SK-N-SH (cell line): ENCODE measurements at regions not wholly inside any gene's neighbourhood (a gene's known extent, or its start where the extent isn't known, plus 50 kb on each side); places are given as distances from the start of the nearest gene placed in this dataset.

Experiments
- CTCF ChIA-PET: fragments of 300-600, 350-600 bp; formaldehyde crosslinking; extraction: SDS; loops from one replicate; lab custom pipeline; 2021; lab: Yijun Ruan, JAX
- POLR2A ChIA-PET: fragments of 350-600 bp; sonication (Branson Sonifier 250); formaldehyde crosslinking; extraction: SDS; loops from one replicate; lab custom pipeline; 2020; ENCODE audit warnings: antibody characterized with exemption, inconsistent platforms; lab: Yijun Ruan, JAX
- DNase-seq: peaks from one replicate; pipeline ENCODE4 v3.0.0; 2012
- H2AFZ ChIP-seq: fragments of 200-600 bp; sonication (generic); 2 replicates; pipeline ENCODE4 v1.8.1; 2016; ENCODE audit warnings: antibody characterized with exemption, mild to moderate bottlenecking, low read depth
- H3F3A ChIP-seq: fragments of 200-600 bp; sonication (generic); replicated peaks from 2 replicates; pipeline ENCODE3; 2016; ENCODE audit warnings: antibody characterized with exemption, mild to moderate bottlenecking; ENCODE audit not compliant: insufficient read depth
- H3K27ac ChIP-seq, 2 experiments: fragments of 200-500 bp in 1 of 2; fragments of 200-600 bp in 1 of 2; sonication (Bioruptor generic) in 1 of 2; sonication (generic), shearing (Covaris generic) in 1 of 2; 2 replicates each; pipeline versions ENCODE4 v1.5.1 to v1.6.1; 2014 to 2016; ENCODE audit warnings: low read depth in 2 of 2, inconsistent platforms in 1 of 2, low read length in 1 of 2, mild to moderate bottlenecking in 1 of 2, mixed read lengths in 1 of 2
- H3K27me3 ChIP-seq: fragments of 200-600 bp; sonication (generic), shearing (Covaris generic); 2 replicates; pipeline ENCODE4 v1.6.1; 2016; ENCODE audit warnings: mixed run types; ENCODE audit not compliant: insufficient read depth
- H3K36me3 ChIP-seq, 2 experiments: fragments of 200-500 bp in 1 of 2; fragments of 200-600 bp in 1 of 2; sonication (Bioruptor generic) in 1 of 2; sonication (generic) in 1 of 2; replicated peaks in 1 of 2; 2 replicates each; pipeline versions ENCODE3 to v1.5.1; 2014 to 2016; ENCODE audit warnings: low read length in 1 of 2, mild to moderate bottlenecking in 1 of 2; ENCODE audit not compliant: insufficient read depth in 2 of 2, control insufficient read depth in 1 of 2
- H3K4me1 ChIP-seq, 2 experiments: fragments of 200-500 bp in 1 of 2; fragments of 200-600 bp in 1 of 2; sonication (Bioruptor generic) in 1 of 2; sonication (generic), shearing (Covaris generic) in 1 of 2; 2 replicates each; pipeline versions ENCODE4 v1.5.1 to v1.6.1; 2014 to 2016; ENCODE audit warnings: low read depth in 1 of 2, low read length in 1 of 2, mixed run types in 1 of 2; ENCODE audit not compliant: insufficient read depth in 2 of 2, control insufficient read depth in 1 of 2
- H3K4me2 ChIP-seq: fragments of 200-600 bp; sonication (generic), shearing (Covaris generic); 2 replicates; pipeline ENCODE4 v1.6.1; 2017; ENCODE audit warnings: mixed run types
- H3K4me3 ChIP-seq, 2 experiments: fragments of 200-500 bp in 1 of 2; fragments of 200-600 bp in 1 of 2; sonication (Bioruptor generic) in 1 of 2; sonication (generic), shearing (Covaris generic) in 1 of 2; 2 replicates each; pipeline versions ENCODE4 v1.5.1 to v1.8.1; 2014 to 2016; ENCODE audit warnings: low read depth in 2 of 2, inconsistent platforms in 1 of 2, low read length in 1 of 2, mild to moderate bottlenecking in 1 of 2, mixed read lengths in 1 of 2, moderate library complexity in 1 of 2
- H3K79me2 ChIP-seq: fragments of 200-600 bp; sonication (generic); 2 replicates; pipeline ENCODE4 v1.8.1; 2017; ENCODE audit warnings: mild to moderate bottlenecking; ENCODE audit not compliant: insufficient read depth
- H3K9ac ChIP-seq: fragments of 200-600 bp; sonication (generic); 2 replicates; pipeline ENCODE4 v1.6.1; 2017; ENCODE audit warnings: mixed run types
- H3K9me2 ChIP-seq: fragments of 200-600 bp; sonication (generic); 2 replicates; pipeline ENCODE4 v1.6.1; 2017; ENCODE audit warnings: mixed run types
- H3K9me3 ChIP-seq: fragments of 200-600 bp; sonication (generic); 2 replicates; pipeline ENCODE4 v1.6.1; 2017; ENCODE audit warnings: mixed run types, mild to moderate bottlenecking, moderate library complexity
- H4K20me1 ChIP-seq: fragments of 200-600 bp; sonication (generic); 2 replicates; pipeline ENCODE4 v1.6.1; 2017; ENCODE audit warnings: mild to moderate bottlenecking, mixed run types; ENCODE audit not compliant: insufficient read depth
- CTCF ChIP-seq: fragments of 200-600 bp; sonication (generic); IDR thresholded peaks from 2 replicates; pipeline ENCODE4 v1.6.1; 2017; ENCODE audit warnings: antibody characterized with exemption, mild to moderate bottlenecking, moderate library complexity
- EP300 ChIP-seq, 2 experiments: IDR thresholded peaks; 2 replicates each; pipeline versions ENCODE4 v1.4.0 to v1.6.1; 2012; ENCODE audit warnings: borderline replicate concordance in 1 of 2, low read depth in 1 of 2, low read length in 1 of 2
- EZH2phosphoT487 ChIP-seq: fragments of 200-600 bp; sonication (generic); IDR thresholded peaks from 2 replicates; pipeline ENCODE4 v1.6.1; 2017; ENCODE audit warnings: low read depth, mixed run types, mild to moderate bottlenecking, antibody characterized with exemption, moderate library complexity, borderline replicate concordance
- FOXM1 ChIP-seq: IDR thresholded peaks from 2 replicates; pipeline ENCODE4 v1.4.0; 2012; ENCODE audit warnings: low read depth, mild to moderate bottlenecking
- IRF3 ChIP-seq: fragments of 150-350 bp; IDR thresholded peaks from 2 replicates; pipeline ENCODE4 v1.6.1; 2016; ENCODE audit warnings: mild to moderate bottlenecking, low read depth, low read length
- JUND ChIP-seq: IDR thresholded peaks from 2 replicates; pipeline ENCODE4 v1.4.0; 2012
- MAX ChIP-seq: IDR thresholded peaks from 2 replicates; pipeline ENCODE4 v1.4.0; 2012; ENCODE audit warnings: low read depth
- PBX3 ChIP-seq: IDR thresholded peaks from 2 replicates; pipeline ENCODE4; 2012
- POLR2AphosphoS5 ChIP-seq: IDR thresholded peaks from 2 replicates; pipeline ENCODE4 v1.6.1; 2012; ENCODE audit warnings: low read depth, low read length
- RAD21 ChIP-seq: IDR thresholded peaks from 2 replicates; pipeline ENCODE4 v1.6.1; 2012; ENCODE audit warnings: mild to moderate bottlenecking, low read length
- SMC3 ChIP-seq: IDR thresholded peaks from 2 replicates; pipeline ENCODE4 v1.6.1; 2012; ENCODE audit warnings: low read depth, low read length, improper control_type of control experiment
- USF1 ChIP-seq: IDR thresholded peaks from 2 replicates; pipeline ENCODE4 v1.4.0; 2012; ENCODE audit warnings: low read depth, borderline replicate concordance
- USF2 ChIP-seq: fragments of 150-350 bp; IDR thresholded peaks from 2 replicates; pipeline ENCODE4 v1.6.1; 2017; ENCODE audit warnings: antibody characterized with exemption, low read length, low read depth, borderline replicate concordance
- WGBS: methylation state at CpG from one replicate; pipeline ENCODE4 v1.1.6; 2017; ENCODE audit warnings: low lambda C conversion rate; 5-methylcytosine and 5-hydroxymethylcytosine counted together

- H3K4me2 ChIP-seq, result no peak overlapping the region
- no peaks in the 10 kb centered on the region for H3K27me3 ChIP-seq
- no peaks in the 10 kb centered on the region for H3F3A ChIP-seq
- H3K4me1 ChIP-seq, result peaks cover 0 to 10% of the 10 kb centered on the region in 2 experiments; a peak in 1 of 4 replicates
- WGBS, result 78% methylated on average over 3 of the region's 3 CpGs
- H3K4me3 ChIP-seq, result no peak overlapping the region
- no peaks in the 10 kb centered on the region for H3K36me3 ChIP-seq
- peak; percentile 16 for DNase-seq
- H3K9ac ChIP-seq, result no peak overlapping the region
- H3K79me2 ChIP-seq, result no peaks in the 10 kb centered on the region
- CTCF ChIA-PET, result interaction anchor here (0.6 to 5.3 kb wide), 13 partner anchors 8 to 239 kb away, joined by 3 to 42 read pairs (median 3); partner anchors contain the start of gene ARRDC3
- POLR2A ChIA-PET, result no interaction called here
- no peak overlapping the region for H3K27ac ChIP-seq
- H3K9me2 ChIP-seq, result no peaks in the 10 kb centered on the region
- no peak overlapping the region for H2AFZ ChIP-seq
- TF ChIP-seq CTCF (peak; percentile 57), USF1 (no peak), RAD21 (peak; percentile 45), SMC3 (peak; percentile 46)
- H3K9me3 ChIP-seq, result no peaks in the 10 kb centered on the region
- H4K20me1 ChIP-seq, result no peaks in the 10 kb centered on the region
Observed at GRCh38 chr5:91219803-91220371, 163.2 kb downstream of the ARRDC3 start.

GRCh38 chr5:91219091-91219802 lies 163.9 kb downstream of the ARRDC3 start:
- WGBS, result 72% methylated on average over 5 of the region's 5 CpGs
- POLR2A ChIA-PET, result no interaction called here
- no peak for DNase-seq
- H3K4me2 ChIP-seq, result no peak overlapping the region
- CTCF ChIA-PET, result interaction anchor here (0.8 to 5.3 kb wide), 10 partner anchors 10 to 287 kb away, joined by 3 to 42 read pairs (median 4); partner anchors contain the start of gene ARRDC3
- no peak overlapping the region for H3K4me3 ChIP-seq
- no peak overlapping the region for H3K27ac ChIP-seq
- H3F3A ChIP-seq, result no peaks in the 10 kb centered on the region
- H3K9me3 ChIP-seq, result no peaks in the 10 kb centered on the region
- no peaks in the 10 kb centered on the region for H3K79me2 ChIP-seq
- no peaks in the 10 kb centered on the region for H3K36me3 ChIP-seq
- no peaks in the 10 kb centered on the region for H3K9me2 ChIP-seq
- no peaks in the 10 kb centered on the region for H4K20me1 ChIP-seq
- H3K4me1 ChIP-seq, result peaks cover 0 to 8% of the 10 kb centered on the region in 2 experiments; a peak in 1 of 4 replicates
- no peak overlapping the region for H3K9ac ChIP-seq
- H3K27me3 ChIP-seq, result no peaks in the 10 kb centered on the region
- H2AFZ ChIP-seq, result peak overlapping the region; percentile 31; the same call in 1 of the 2 replicates
- TF ChIP-seq POLR2AphosphoS5 (no peak), EZH2phosphoT487 (no peak), JUND (no peak), RAD21 (no peak), FOXM1 (no peak), EP300 (IDR thresholded peaks at IDR 0.05; ENCODE audit: borderline replicate concordance in 1 of 2, low read depth in 1 of 2, low read length in 1 of 2) (no peak), MAX (no peak), USF2 (no peak), CTCF (no peak), IRF3 (no peak), PBX3 (no peak)
